Astrocyte (in vitro differentiated cells and primary cell): ENCODE measurements at regions not wholly inside any gene's neighbourhood (a gene's known extent, or its start where the extent isn't known, plus 50 kb on each side); places are given as distances from the start of the nearest gene placed in this dataset.
"Not testable (repeated sequence)": the region's sequence is repeated elsewhere in the genome, so short reads cannot be mapped to it uniquely, and the experiment has no call there.

Source experiments
- DNase-seq: peaks from one replicate; pipeline ENCODE4 v3.0.0-alpha.2; 2010; ENCODE audit warnings: low read depth
- FAIRE-seq: peaks from 2 replicates; lab custom pipeline; 2011; peaks lifted over from hg19 to GRCh38; lab: Jason Lieb, UNC
- H2AFZ ChIP-seq: 2 replicates; pipeline ENCODE4 v1.6.0; 2012; ENCODE audit warnings: low read depth, low read length, inconsistent platforms
- H3K27ac ChIP-seq: 2 replicates; pipeline ENCODE4 v1.5.1; 2011; ENCODE audit warnings: low read depth, low read length, inconsistent platforms
- H3K27me3 ChIP-seq: 2 replicates; pipeline ENCODE4 v1.6.0; 2011; ENCODE audit warnings: low read length, inconsistent platforms; ENCODE audit not compliant: insufficient read depth
- H3K36me3 ChIP-seq: 2 replicates; pipeline ENCODE4 v1.5.1; 2011; ENCODE audit warnings: low read length, inconsistent platforms; ENCODE audit not compliant: insufficient read depth
- H3K4me1 ChIP-seq: 2 replicates; pipeline ENCODE4 v1.5.1; 2011; ENCODE audit warnings: low read length, inconsistent platforms; ENCODE audit not compliant: insufficient read depth
- H3K4me2 ChIP-seq: 2 replicates; pipeline ENCODE4 v1.6.0; 2012; ENCODE audit warnings: low read length, inconsistent platforms
- H3K4me3 ChIP-seq: 2 replicates; pipeline ENCODE4 v1.5.1; 2011; ENCODE audit warnings: low read depth, mild to moderate bottlenecking, low read length, inconsistent platforms; ENCODE audit not compliant: insufficient read depth
- H3K79me2 ChIP-seq: 2 replicates; pipeline ENCODE4 v1.6.0; 2012; ENCODE audit warnings: mild to moderate bottlenecking, low read length, inconsistent platforms; ENCODE audit not compliant: insufficient read depth
- H3K9ac ChIP-seq: 2 replicates; pipeline ENCODE4 v1.6.0; 2012; ENCODE audit warnings: mild to moderate bottlenecking, low read length, inconsistent platforms
- H3K9me3 ChIP-seq: 2 replicates; pipeline ENCODE4 v1.5.1; 2012; ENCODE audit warnings: low read depth, mild to moderate bottlenecking, low read length, inconsistent platforms; ENCODE audit not compliant: insufficient read depth
- H4K20me1 ChIP-seq: 2 replicates; pipeline ENCODE4 v1.6.0; 2012; ENCODE audit warnings: low read length, inconsistent platforms; ENCODE audit not compliant: insufficient read depth
- H3K27ac Mint-ChIP-seq: one replicate; pipeline ENCODE4 v1.8.0; 2021; ENCODE audit warnings: mild to moderate bottlenecking, mixed read lengths; ENCODE audit not compliant: unreplicated experiment
- H3K27me3 Mint-ChIP-seq: one replicate; pipeline ENCODE4 v1.8.0; 2021; ENCODE audit warnings: low read depth, mixed read lengths; ENCODE audit not compliant: unreplicated experiment
- H3K36me3 Mint-ChIP-seq: one replicate; pipeline ENCODE4 v1.8.0; 2021; ENCODE audit warnings: low read depth, mixed read lengths; ENCODE audit not compliant: unreplicated experiment
- H3K4me1 Mint-ChIP-seq: one replicate; pipeline ENCODE4 v1.8.0; 2021; ENCODE audit warnings: low read depth, mixed read lengths; ENCODE audit not compliant: unreplicated experiment
- H3K4me3 Mint-ChIP-seq: one replicate; pipeline ENCODE4 v1.8.0; 2021; ENCODE audit warnings: mild to moderate bottlenecking, moderate library complexity, mixed read lengths; ENCODE audit not compliant: unreplicated experiment
- H3K9me3 Mint-ChIP-seq: one replicate; pipeline ENCODE4 v1.8.0; 2021; ENCODE audit warnings: mild to moderate bottlenecking, mixed read lengths; ENCODE audit not compliant: unreplicated experiment
- EZH2 ChIP-seq: IDR thresholded peaks from 2 replicates; pipeline ENCODE4 v1.6.1; 2012; ENCODE audit warnings: mild to moderate bottlenecking, low read length, inconsistent platforms; ENCODE audit not compliant: insufficient read depth
- TF ChIP-seq, protein P1 (sequence below): IDR thresholded peaks from 2 replicates; pipeline ENCODE4 v1.5.1; 2011; ENCODE audit warnings: low read depth, mild to moderate bottlenecking, inconsistent platforms, low read length, moderate library complexity; ENCODE audit not compliant: insufficient read depth

DNA sequence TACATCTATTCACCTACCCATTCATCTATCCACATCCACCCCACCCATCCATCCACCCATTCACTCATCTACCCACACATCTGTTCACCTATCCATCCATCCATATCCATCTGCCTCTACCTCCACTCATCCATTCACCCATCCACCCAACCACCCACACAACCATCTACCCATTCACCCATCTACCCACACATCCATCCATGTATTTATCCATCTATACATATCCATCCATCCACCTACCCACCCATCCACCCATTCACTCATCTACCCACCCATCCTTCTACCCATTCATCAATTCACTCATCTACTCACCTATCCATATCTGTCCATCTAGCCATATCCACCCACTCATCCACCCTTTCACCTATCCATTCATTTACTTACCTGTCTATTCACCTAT, 187.6 kb downstream of the ASB1 start:
- no peaks in the 10 kb centered on the region for H3K36me3 Mint-ChIP-seq
- no peaks in the 10 kb centered on the region for H3K27me3 Mint-ChIP-seq
- Histone ChIP-seq H3K79me2 (no peaks in the 10 kb centered on the region), H3K4me3 (no peak overlapping the region), H2AFZ (no peak overlapping the region), H3K36me3 (no peaks in the 10 kb centered on the region), H3K4me2 (no peak overlapping the region), H3K4me1 (no peaks in the 10 kb centered on the region), H3K27me3 (no peaks in the 10 kb centered on the region), H3K9me3 (no peaks in the 10 kb centered on the region), H4K20me1 (no peaks in the 10 kb centered on the region), H3K9ac (no peak overlapping the region), H3K27ac (no peak overlapping the region)
- DNase-seq = no peak
- no peak for FAIRE-seq
- no peak overlapping the region for H3K27ac Mint-ChIP-seq
- no peak for TF ChIP-seq EZH2
- TF ChIP-seq, protein P1, sequence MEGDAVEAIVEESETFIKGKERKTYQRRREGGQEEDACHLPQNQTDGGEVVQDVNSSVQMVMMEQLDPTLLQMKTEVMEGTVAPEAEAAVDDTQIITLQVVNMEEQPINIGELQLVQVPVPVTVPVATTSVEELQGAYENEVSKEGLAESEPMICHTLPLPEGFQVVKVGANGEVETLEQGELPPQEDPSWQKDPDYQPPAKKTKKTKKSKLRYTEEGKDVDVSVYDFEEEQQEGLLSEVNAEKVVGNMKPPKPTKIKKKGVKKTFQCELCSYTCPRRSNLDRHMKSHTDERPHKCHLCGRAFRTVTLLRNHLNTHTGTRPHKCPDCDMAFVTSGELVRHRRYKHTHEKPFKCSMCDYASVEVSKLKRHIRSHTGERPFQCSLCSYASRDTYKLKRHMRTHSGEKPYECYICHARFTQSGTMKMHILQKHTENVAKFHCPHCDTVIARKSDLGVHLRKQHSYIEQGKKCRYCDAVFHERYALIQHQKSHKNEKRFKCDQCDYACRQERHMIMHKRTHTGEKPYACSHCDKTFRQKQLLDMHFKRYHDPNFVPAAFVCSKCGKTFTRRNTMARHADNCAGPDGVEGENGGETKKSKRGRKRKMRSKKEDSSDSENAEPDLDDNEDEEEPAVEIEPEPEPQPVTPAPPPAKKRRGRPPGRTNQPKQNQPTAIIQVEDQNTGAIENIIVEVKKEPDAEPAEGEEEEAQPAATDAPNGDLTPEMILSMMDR = no peak
- H3K4me1 Mint-ChIP-seq = no peaks in the 10 kb centered on the region
- H3K9me3 Mint-ChIP-seq = peaks cover 8% of the 10 kb centered on the region
- no peak overlapping the region for H3K4me3 Mint-ChIP-seq

DNA sequence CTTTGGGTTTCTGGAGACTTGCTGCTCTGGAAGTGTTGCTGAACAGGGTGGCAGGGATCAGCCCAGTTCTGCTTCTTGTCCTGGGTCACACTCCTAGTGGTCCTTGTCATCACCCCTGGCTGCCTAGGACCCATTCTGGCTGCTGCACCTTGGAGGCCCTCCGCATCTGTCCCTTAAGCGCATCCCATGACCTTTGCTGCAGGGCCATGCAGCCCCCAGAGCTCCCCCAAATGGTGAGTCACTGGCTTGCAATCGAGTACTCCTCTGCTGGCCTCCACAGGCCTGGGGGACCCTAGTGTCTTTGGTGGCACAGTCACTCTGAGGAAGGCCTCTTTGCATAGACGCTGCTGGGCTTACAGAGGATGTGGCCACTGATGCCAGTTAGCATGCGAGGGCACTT, 188.5 kb downstream of the ASB1 start:
- no peaks in the 10 kb centered on the region for H3K9me3 ChIP-seq
- no peak overlapping the region for H3K9ac ChIP-seq
- DNase-seq (no peak), FAIRE-seq (no peak)
- Mint-ChIP-seq H3K27ac (no peak overlapping the region), H3K9me3 (peaks cover 6% of the 10 kb centered on the region), H3K27me3 (no peaks in the 10 kb centered on the region), H3K4me3 (no peak overlapping the region), H3K4me1 (no peaks in the 10 kb centered on the region), H3K36me3 (no peaks in the 10 kb centered on the region)
- no peaks in the 10 kb centered on the region for H3K36me3 ChIP-seq
- no peaks in the 10 kb centered on the region for H3K79me2 ChIP-seq
- H4K20me1 ChIP-seq = no peaks in the 10 kb centered on the region
- no peak overlapping the region for H3K27ac ChIP-seq
- H3K4me2 ChIP-seq = no peak overlapping the region
- no peak overlapping the region for H3K4me3 ChIP-seq
- H2AFZ ChIP-seq = no peak overlapping the region
- H3K27me3 ChIP-seq = no peaks in the 10 kb centered on the region
- TF ChIP-seq, protein P1 = no peak
- TF ChIP-seq EZH2 = no peak
- H3K4me1 ChIP-seq = no peaks in the 10 kb centered on the region

DNA sequence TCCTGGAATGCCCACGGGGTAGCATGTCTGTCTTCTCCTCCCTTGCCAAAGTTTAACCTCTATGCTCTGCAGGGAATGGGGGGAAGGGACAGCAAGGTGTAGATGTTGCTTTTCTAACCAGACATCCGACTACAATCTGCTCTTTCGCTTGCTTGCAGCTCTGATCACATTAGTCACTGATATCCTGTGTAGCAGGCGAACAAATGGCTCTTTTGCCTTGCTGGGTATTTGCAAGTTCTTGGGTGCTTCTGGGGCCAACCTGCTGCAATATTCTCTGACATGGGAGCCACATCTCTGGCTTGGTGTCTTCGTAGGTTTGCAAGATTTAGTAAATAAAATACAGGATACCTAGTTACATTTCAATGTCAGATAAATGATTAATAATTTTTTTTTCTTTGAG, 190.0 kb downstream of the ASB1 start:
- Mint-ChIP-seq H3K9me3 (no peaks in the 10 kb centered on the region), H3K4me3 (no peak overlapping the region), H3K27ac (no peak overlapping the region), H3K4me1 (no peaks in the 10 kb centered on the region), H3K27me3 (peaks cover 5% of the 10 kb centered on the region), H3K36me3 (no peaks in the 10 kb centered on the region)
- no peaks in the 10 kb centered on the region for H3K36me3 ChIP-seq
- H2AFZ ChIP-seq = no peak overlapping the region
- no peaks in the 10 kb centered on the region for H3K79me2 ChIP-seq
- H3K27ac ChIP-seq = no peak overlapping the region
- H3K4me3 ChIP-seq = no peak overlapping the region
- H3K27me3 ChIP-seq = no peaks in the 10 kb centered on the region
- H3K4me2 ChIP-seq = no peak overlapping the region
- DNase-seq = no peak
- H4K20me1 ChIP-seq = no peaks in the 10 kb centered on the region
- FAIRE-seq = no peak
- H3K9ac ChIP-seq = no peak overlapping the region
- TF ChIP-seq EZH2 = no peak
- no peaks in the 10 kb centered on the region for H3K9me3 ChIP-seq
- H3K4me1 ChIP-seq = no peaks in the 10 kb centered on the region

DNA sequence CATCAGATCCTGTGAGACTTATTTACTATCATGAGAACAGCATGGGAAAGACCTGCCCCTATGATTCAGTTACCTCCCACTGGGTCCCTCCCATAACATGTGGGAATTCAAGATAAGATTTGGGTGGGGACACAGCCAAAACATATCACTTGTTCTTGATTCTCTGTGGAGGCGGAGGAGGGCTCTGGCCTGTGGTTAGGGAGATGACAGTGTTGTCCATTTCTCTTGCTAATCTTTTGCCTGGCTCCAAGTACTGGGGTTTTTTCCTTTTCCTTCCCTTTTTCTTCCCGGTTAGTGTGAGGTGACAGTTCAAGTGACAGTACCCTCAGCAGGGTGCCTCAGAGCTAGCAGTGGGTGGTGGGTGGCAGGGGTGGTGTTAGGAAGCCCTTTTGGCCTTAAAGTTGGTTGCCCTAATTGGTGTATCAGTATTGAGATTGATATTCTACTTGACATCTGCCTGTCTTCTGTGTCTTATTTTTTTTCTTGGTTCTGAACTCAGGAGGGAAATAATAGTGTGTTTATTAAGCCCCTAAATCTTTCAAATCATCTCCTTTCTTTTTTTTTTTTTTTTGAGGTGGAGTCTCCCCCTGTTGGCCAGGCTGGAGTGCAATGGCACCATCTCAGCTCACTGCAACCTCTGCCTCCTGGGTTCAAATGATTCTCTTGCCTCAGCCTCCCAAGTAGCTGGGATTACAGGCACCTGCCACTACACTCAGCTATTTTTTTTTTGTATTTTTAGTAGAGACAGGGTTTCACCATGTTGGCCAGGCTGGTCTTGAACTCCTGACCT, 192.0 kb downstream of the ASB1 start:
- FAIRE-seq, H2AFZ ChIP-seq, H3K4me1 ChIP-seq, H3K27ac ChIP-seq, H3K79me2 ChIP-seq, H3K4me1 Mint-ChIP-seq, H3K27ac Mint-ChIP-seq, H3K36me3 Mint-ChIP-seq, H3K4me2 ChIP-seq, H3K9ac ChIP-seq, H3K9me3 Mint-ChIP-seq, H3K9me3 ChIP-seq, H4K20me1 ChIP-seq, H3K27me3 ChIP-seq, H3K4me3 Mint-ChIP-seq, H3K36me3 ChIP-seq, H3K4me3 ChIP-seq: not testable (repeated sequence)
- DNase-seq = peak; percentile 37
- H3K27me3 Mint-ChIP-seq = peaks cover 16% of the 10 kb centered on the region
